ENCODE measurements at regions not wholly inside any gene's neighbourhood (a gene's known extent, or its start where the extent isn't known, plus 50 kb on each side); places are given as distances from the start of the nearest gene placed in this dataset.
"Not testable (repeated sequence)": the region's sequence is repeated elsewhere in the genome, so short reads cannot be mapped to it uniquely, and the experiment has no call there.

DNA sequence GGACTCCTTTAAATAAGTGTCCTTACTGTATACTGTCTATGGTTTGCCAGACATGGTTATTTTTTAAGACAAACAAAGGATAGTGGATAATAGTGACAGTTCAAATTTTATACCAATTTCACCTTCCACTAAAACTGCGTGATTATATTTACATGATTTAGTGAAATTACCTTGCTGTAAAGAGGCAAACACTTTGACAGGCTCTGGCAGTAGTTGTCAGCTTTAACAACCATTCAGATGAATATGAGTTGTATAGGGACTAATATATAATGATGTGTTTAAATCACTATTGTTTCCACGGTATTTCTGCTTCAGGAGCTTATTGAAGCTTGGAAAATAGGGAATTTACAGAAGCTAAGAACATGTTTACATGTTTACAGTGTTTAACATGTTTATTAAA, 1364.0 kb downstream of the FSCB start:
- DNase-seq = no peak

DNA sequence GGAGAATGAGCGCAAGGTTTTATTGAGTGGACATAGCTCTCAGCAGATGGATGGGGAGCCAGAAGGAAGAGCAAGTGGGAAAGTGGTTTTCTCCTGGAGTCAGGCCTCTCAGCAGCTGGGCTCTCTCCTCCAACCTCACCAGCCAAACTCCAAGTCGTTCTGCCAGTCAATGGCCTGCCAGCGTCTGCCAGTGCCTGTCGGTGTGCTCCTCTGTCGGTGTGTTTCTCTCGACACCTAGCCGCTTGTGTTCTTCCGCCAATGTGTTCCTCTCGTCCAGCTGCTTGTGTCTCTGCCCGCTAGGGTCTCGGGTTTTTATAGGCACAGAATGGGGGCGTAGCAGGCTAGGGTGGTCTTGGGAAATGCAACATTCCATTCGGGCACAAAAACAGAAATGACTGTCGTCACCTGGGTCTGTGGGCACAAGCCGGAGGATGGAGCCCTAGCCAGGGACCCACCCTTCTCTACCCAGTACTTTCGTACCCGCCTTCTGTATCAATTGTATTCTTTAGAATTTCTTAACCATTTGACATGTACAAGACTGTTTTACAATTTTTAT, 1365.4 kb downstream of the FSCB start:
- no peak for DNase-seq

DNA sequence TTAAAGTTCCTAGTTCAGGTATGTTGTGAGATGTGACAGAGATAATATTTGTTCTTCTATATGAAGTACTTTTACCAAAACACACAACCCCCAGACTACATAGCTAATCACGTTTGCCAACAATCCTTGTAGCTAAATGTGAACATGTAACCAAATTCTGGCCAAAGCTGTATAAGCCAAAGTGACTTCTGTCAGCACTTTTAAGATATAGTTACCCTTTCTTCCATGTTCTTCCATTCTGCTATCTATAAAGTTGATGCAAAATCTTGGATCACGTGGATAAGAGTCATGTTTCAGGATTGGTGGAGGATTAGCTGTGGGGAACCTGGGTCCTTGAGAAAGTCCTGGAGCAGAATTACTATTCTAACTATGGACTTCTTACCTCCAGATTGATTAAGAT, 1366.6 kb downstream of the FSCB start:
- DNase-seq = no peak

DNA sequence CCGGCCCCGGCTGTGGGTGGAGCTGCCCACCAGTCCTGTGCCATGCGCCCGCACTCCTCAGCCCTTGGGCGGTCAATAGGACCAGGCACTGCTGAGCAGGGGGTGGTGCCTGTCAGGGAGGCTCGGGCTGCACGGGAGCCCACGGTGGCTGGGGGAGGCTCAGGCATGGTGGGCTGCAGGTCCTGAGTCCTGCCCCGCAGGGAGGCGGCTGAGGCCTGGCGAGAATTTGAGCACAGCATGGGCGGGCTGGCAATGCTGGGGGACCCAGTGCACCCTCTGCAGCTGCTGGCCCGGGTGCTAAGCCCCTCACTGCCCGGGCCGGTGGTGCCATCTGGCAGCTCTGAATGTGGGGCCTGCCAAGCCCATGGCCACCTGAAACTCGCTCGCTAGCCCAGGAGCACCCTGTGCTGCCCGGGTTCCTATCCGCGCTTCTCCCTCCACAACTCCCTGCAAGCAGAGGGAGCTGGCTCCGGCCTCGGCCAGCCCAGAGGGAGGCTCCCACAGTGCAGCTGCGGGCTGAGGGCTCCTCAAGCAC, 1371.1 kb downstream of the FSCB start:
- DNase-seq = no peak

DNA sequence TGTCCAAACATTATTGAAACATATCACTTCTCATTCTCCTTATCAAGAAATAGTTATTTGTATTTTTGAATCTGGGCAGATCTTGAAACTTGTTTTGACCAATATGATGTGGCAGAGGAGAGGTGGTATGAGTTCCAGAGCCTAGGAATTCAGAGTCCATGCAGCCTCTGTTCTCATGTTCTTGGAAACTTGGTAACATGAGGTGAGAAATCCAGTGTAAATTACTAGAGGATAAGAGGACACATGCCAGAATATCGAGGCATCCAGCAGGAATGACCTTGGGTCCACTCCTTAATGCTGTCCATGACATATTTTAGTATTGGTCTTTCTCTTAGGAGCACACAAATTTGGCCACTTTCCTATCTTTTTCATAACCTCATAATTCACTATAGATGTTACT, 1374.6 kb downstream of the FSCB start:
- no peak for DNase-seq

DNA sequence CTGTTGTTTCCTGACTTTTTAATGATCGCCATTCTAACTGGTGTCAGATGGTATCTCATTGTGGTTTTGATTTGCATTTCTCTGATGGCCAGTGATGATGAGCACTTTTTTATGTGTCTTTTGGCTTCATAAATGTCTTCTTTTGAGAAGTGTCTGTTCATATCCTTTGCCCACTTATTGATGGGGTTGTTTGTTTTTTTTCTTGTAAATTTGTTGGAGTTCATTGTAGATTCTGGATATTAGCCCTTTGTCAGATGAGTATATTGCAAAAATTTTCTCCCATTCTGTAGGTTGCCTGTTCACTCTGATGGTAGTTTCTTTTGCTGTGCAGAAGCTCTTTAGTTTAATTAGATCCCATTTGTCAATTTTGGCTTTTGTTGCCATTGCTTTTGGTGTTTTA, 1378.7 kb downstream of the FSCB start:
- not testable (repeated sequence) for DNase-seq

DNA sequence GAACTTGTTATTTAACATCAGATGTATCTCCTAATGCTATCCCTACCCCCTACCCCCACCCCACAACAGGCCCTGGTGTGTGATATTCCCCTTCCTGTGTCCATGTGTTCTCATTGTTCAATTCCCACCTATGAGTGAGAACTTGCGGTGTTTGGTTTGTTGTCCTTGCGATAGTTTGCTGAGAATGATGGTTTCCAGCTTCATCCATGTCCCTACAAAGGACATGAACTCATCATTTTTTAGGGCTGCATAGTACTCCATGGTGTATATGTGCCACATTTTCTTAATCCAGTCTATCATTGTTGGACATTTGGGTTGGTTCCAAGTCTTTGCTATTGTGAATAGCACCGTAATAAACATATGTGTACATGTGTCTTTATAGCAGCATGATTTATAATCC, 1379.2 kb downstream of the FSCB start:
- not testable (repeated sequence) for DNase-seq

DNA sequence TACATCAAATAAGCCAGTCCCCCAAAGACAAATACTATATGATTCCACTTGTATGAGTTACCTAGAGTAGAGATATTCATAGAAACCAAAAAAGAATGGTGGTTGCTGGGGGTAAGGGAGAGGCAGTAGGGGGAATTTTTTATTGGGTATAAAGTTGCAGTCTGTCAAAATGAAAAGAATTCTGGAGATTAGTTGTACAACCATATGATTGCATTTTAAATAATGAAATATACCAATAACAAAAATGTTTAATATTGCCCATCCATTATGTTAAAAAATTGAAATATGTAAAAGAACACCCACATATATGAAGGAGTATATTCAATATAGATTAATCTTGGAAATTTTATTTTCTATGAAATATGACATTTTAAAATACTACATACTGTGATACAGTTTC, 1383.5 kb downstream of the FSCB start:
- no peak for DNase-seq

DNA sequence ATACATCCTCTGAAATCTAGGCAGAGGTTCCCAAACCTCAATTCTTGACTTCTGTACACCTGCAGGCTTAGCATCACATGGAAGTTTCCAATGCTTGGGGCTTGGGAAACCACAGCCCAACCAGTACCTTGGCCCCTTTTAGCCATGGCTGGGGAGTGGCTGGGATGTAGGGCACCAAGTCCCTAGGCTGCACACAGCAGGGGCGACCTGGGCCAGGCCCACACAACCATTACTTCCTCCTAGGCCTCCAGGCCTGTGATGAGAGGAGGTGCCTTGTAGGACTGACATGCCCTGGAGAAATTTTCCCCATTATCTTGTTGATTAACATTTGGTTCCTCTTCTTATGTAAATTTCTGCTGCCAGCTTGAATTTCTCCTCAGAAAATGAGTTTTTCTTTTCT, 1387.4 kb downstream of the FSCB start:
- no peak for DNase-seq

DNA sequence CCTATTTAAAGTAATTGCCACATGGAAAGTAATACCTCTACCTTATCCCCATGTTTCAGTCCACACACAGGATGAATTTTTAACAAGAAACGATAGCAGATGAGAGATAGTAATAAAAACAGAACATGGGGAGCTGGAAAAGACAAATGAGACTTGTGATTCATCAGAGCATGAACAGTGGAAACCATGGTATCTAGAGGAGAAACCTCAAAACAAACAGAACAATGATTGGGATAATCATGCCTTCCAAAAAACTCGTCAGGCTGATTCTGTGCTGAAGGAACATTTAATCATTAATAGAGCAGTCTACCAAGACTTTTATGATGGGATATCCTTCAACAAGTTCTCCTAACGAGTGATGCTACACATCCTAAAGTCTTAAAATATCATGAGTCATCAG, 1390.7 kb downstream of the FSCB start:
- no peak for DNase-seq

DNA sequence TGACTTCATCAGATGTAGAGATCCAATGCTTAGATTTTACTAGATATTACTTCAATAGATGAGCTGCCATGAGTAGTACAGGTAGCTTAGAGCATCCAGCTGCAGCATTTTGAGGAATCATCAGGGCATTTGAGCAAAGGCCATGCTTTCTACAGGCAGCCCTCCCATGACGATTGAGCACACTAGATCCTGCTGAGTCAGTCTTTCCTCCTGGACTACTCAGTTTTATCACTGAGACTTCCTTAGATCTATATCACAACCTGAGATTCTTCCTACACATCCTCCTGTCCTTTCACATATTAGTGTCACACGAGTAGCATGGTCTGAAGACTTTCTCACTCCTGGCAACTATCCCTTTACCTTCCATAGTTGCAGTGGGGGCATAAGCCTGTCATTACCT, 1401.8 kb downstream of the FSCB start:
- no peak for DNase-seq

DNA sequence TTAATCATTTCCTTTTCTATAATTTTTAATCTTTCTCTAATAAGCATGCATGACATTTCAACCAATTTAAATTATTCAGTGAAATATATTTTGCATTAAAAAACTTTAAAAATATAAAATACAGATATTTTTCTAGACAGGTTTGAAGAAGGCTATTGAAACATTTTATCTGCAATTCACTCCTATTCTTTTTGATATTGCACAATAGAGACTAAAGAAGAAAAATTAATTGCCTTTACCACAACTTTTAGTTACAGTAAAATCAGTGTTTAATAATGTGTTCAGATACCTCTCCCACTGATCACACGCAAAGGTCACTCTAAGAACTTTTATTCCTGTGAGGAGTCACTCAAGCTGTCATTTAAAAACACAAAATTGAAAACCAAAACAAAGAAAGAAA, 1416.7 kb downstream of the FSCB start:
- no peak for DNase-seq

DNA sequence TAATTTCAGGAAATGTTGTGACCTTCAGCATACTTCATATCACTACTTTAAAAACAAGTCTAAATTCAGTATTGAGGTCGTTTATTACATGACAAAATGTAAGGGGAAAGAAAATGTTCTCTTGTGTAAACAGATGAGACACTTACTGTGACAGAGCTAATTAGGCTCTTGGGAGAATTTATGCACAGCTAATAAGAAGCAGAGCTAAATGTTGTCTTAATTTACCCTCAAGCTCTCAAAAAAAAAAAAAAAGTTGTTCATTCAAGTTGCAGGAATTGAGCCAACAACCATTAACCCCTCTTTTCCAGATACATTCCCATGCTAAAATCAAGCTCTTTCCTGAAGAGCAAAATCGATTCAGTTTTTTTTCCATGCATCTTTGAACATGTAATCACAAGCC, 1419.4 kb downstream of the FSCB start:
- no peak for DNase-seq

DNA sequence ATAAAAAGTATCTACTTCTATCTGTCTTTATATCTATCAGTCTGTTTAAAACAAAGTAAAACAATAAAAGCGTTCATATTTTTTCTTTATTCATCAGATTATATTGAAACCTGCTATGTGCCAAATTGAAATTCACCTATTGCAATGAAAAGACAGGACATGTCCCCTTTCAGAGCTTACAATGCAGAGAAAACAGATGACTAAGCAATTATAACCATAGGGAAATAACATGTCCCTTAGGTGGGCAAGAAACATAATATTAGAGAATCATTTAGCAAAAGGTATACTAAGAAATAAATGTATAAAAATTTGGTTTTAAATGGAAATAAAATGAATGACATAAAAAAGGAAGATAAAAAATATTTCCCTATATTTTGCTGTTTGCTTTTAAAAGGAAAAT, 1421.3 kb downstream of the FSCB start:
- DNase-seq = no peak

DNA sequence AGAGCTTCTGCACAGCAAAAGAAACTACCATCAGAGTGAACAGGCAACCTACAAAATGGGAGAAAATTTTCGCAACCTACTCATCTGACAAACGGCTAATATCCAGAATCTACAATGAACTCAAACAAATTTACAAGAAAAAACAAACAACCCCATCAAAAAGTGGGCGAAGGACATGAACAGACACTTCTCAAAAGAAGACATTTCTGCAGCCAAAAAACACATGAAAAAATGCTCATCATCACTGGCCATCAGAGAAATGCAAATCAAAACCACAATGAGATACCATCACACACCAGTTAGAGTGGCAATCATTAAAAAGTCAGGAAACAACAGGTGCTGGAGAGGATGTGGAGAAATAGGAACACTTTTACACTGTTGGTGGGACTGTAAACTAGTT, 1439.7 kb downstream of the FSCB start:
- not testable (repeated sequence) for DNase-seq

DNA sequence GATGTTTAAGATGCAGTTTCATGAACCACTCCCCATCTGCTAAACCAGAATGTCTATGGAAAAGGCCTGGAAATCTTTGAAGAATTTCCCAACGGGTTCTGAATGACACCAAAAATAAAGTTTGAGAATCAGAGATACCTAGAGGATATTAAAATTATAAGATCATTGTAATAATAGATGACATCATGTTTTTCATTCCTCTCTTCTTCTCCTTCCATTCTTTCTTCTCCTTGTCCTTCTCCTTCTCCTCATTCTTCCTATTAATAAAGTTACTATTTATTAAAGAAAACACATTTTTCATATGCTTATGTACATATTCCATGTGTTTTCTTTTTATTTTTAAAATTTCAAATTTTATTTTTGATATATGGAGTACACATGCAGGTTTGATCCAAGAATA, 1449.4 kb downstream of the LRFN5 start:
- no peak for DNase-seq

DNA sequence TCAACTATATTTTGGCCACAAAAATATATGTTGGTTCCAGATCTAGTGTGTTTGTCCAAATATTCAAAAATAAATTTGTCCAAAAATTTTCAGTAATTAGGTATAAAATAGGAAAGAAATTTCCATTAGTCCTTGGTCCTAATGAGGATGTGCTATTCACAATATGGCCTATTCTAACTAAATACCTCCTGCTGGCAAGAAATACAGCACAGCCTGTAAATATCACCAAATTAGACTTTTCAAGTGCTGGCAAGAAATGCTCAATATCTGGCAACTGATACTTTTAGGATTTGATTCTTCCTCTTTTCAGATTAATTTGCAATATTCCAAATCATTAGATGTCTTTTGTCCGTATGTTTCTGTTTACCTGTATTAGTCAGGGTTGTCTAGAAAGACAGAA, 1446.2 kb downstream of the LRFN5 start:
- no peak for DNase-seq

DNA sequence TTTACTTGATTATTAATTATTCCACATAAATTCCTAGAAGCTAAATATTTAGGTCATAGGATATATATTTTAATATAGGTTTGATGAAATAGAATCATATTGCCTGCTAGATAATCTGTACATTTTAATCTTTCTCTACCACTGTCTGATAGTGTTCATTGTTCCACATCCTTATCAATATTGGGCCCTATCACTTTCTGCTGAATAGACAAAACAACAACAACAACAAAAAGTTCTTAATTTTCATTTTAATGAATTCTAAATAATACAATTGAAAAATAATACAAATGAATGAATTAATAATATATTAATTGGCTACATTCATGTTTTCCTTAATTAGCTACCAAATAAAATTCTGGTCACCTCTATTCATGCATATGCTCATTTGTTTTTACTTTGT, 1437.2 kb downstream of the LRFN5 start:
- no peak for DNase-seq

DNA sequence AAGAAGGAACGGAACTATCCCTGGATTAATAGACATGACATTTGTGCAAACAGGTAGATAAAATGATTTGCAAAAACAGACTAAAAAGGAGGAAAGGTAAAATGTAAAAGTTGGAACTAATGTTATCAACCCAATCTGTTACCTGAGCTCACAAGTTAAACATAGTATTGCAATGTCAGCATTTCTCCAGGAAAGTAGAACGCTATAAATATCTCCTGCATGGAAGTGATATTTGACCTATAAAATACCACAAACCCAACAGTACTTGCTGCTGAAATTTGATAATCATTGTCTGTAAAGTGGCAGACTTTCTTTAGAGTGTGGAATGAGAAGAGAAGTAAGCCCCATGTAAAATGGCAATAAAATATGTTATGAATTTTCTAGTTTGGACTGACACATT, 1435.7 kb downstream of the LRFN5 start:
- no peak for DNase-seq

DNA sequence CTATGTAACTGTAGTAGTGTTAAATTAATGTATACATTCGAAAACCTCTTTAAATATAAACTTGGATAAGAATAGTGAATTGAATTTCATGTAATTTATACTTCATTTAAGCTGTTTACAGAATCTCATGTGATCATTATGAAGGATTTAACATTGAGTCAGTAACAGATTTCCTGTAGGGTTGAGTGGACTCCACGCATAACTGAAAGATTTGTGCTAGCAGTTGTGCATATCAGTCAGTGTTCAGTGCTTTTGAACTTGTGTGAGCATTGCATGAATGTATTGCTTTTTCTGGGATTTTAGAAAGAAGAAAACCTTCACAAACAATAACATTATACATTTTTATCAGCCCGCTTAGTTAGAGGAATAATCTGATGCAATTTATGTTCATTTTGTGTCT, 1435.3 kb downstream of the LRFN5 start:
- no peak for DNase-seq

DNA sequence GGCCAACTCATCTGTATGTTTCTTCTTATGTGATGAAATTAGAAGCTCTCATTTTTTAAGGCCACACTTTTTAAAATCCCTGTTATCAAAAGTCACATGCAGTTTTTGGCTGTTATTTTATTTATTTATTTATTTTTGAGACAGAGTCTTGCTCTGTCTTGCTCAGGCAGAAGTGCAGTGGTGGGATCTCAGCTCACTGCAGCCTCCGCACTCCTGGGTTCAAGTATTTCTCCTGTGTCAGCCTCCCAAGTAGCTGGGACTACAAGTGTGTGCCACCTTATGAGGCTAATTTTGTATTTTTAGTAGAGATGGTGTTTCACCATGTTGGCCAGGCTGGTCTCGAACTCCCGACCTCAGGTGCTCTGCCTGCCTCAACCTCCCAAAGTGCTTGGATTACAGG, 1434.5 kb downstream of the LRFN5 start:
- no peak for DNase-seq

DNA sequence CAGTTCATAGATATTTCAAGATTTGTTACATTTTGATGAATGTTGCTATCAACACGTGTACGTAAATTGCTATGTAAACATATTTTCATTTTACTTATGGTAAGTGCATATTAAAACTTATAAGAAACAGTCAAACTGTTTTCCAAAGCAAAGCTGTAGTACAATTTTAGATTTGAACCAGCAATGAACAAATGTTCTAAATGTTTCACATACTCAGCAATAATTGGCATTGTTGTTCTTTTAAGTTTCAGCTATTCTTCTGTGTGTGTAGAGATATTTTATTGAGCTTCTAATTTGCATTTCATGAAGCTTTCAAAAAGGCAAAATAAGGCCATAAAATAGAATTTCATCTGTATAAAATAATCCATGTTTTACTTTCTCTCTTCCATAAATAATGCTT, 1433.2 kb downstream of the LRFN5 start:
- DNase-seq = no peak

DNA sequence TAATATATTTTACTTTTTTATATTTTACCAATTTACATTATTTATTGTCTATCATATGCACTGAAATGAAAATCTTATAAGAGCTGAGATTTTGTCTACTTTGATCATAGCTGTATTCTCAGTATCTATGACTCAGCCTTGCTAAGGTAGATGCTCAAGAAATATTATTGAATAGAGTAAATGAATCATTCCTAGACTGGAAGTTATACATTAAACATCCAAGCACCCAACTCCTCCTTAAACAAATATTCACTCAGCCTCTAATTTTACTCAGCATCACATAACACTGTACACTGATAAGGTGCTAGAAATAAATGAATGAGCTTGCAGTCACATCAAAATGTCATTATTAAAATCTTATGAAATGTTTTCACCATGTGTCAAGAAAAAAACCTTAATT, 1424.9 kb downstream of the LRFN5 start:
- DNase-seq = no peak

DNA sequence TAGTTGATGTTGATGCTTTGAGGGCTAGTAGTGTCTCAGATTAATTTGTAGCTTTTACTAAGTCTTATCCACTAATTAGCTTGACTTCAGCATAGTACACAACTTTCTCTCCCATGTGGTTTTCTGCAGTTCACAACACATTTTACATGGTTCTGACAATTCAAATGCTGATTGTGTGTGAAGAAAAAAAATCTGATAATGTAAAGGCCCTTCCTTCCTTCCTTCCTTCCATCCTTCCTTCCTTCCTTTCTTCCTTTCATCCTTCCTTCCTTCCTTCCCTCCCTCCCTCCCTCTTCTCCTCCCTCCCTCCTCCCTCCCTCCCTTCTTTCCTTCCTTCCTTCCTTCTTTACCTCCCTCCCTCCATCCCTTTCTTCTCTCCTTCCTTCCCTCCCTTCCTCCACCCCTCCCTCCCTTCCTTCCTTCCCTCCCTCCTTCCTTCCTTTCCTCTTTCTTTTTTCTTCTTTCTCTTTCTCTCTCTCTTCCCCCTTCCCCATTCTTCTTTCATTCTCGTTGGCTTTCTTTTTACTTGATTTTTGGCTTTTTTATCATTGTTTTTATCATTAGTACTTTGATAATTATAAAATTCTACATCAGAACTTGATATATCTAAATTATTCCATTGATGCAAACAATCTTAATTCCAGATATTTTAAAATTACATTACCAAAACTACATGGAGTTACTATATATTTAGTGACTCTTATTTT, 1415.6 kb downstream of the LRFN5 start:
- no peak for DNase-seq

DNA sequence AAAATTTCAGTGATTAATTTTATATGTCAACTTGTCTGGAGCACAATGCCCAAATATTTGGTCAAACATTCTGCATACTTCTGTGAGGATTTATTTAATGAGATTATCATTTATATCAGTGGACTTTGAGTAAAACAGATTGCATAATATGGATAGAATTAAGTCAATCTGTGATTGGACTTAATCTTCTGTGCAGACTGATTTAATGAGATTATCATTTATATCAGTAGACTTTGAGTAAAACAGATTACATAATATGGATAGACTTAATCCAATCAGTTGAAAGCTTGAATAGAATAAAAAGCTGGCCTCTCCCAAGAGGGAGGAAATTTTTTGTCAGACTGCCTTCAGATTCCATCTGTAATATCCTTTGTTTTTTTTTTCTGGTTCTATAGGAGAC, 1413.2 kb downstream of the LRFN5 start:
- no peak for DNase-seq
